T47D (cell line): ENCODE measurements at regions not wholly inside any gene's neighbourhood (a gene's known extent, or its start where the extent isn't known, plus 50 kb on each side); places are given as distances from the start of the nearest gene placed in this dataset.
"Not testable (repeated sequence)": the region's sequence is repeated elsewhere in the genome, so short reads cannot be mapped to it uniquely, and the experiment has no call there.

Experiments
- DNase-seq, 2 experiments: peaks; one replicate each; pipeline versions ENCODE4 v3.0.0 to v3.0.0-alpha.2; 2011 to 2012; ENCODE audit warnings: low read depth in 1 of 2, low spot score in 1 of 2
- JUND ChIP-seq: IDR thresholded peaks from 2 replicates; pipeline ENCODE4 v1.6.1; 2012; ENCODE audit warnings: low read depth
- in situ Hi-C: cut with HindIII; loops from 2 replicates; pipeline ENCODE4 v1.10.0; 2016; ENCODE audit warnings: low sequenced_read_pairs, low pct_unique_long_range_greater_than_20kb

- in situ Hi-C loops, result no loop called here
- no peak for DNase-seq
- TF ChIP-seq JUND, result no peak
Measured at GRCh38 chr17:70317421-70317820, 148.1 kb downstream of the KCNJ2 start.

GRCh38 chr17:70318051-70318450 is 148.7 kb downstream of the KCNJ2 start:
- TF ChIP-seq JUND, result no peak
- no peak for DNase-seq
- in situ Hi-C loops, result no loop called here

GRCh38 chr17:70319516-70319915 is 150.2 kb downstream of the KCNJ2 start:
- TF ChIP-seq JUND, result no peak
- no peak for DNase-seq
- in situ Hi-C loops, result no loop called here

GRCh38 chr17:70320673-70321345 is 151.5 kb downstream of the KCNJ2 start:
- TF ChIP-seq JUND, result no peak; the same call in 1 of the 2 replicates
- no peak for DNase-seq
- in situ Hi-C loops, result no loop called here

GRCh38 chr17:70321352-70321751 is 152.0 kb downstream of the KCNJ2 start:
- no peak for TF ChIP-seq JUND
- DNase-seq, result no peak
- in situ Hi-C loops, result no loop called here

- peak in 1 of 2 experiments; percentile 72 for DNase-seq
- no peak; the same call in 1 of the 2 replicates for TF ChIP-seq JUND
- in situ Hi-C loops, result no loop called here
Measured at GRCh38 chr17:70323269-70323668, 153.9 kb downstream of the KCNJ2 start.

GRCh38 chr17:70324031-70324430 is 154.7 kb downstream of the KCNJ2 start:
- no peak for DNase-seq
- in situ Hi-C loops, result no loop called here
- TF ChIP-seq JUND, result no peak

- in situ Hi-C loops, result no loop called here
- DNase-seq, result no peak
- no peak for TF ChIP-seq JUND
Measured at GRCh38 chr17:70327279-70327678, 157.9 kb downstream of the KCNJ2 start.

- TF ChIP-seq JUND, result no peak
- peak in 1 of 2 experiments; percentile 16 for DNase-seq
- in situ Hi-C loops, result no loop called here
Measured at GRCh38 chr17:70327723-70328122, 158.4 kb downstream of the KCNJ2 start.

- in situ Hi-C loops, result no loop called here
- no peak for DNase-seq
- TF ChIP-seq JUND, result no peak
Measured at GRCh38 chr17:70329721-70330120, 160.4 kb downstream of the KCNJ2 start.

GRCh38 chr17:70331066-70331465 is 161.7 kb downstream of the KCNJ2 start:
- in situ Hi-C loops, DNase-seq: not testable (repeated sequence)

- no peak for TF ChIP-seq JUND
- DNase-seq, result no peak
- in situ Hi-C loops, result no loop called here
Measured at GRCh38 chr17:70332356-70333210, 163.3 kb downstream of the KCNJ2 start.

- in situ Hi-C loops, result no loop called here
- no peak for TF ChIP-seq JUND
- DNase-seq, result no peak
Measured at GRCh38 chr17:70336411-70336810, 167.1 kb downstream of the KCNJ2 start.
